OCI-LY7 (cell line): ENCODE measurements at regions not wholly inside any gene's neighbourhood (a gene's known extent, or its start where the extent isn't known, plus 50 kb on each side); places are given as distances from the start of the nearest gene placed in this dataset.

Experiments used
- BruUV-seq: library from RNA; stranded (reverse); fragments of 400-500 nt; replicated peaks from 2 replicates; lab custom pipeline; 2021; lab: Mats Ljungman, UMichigan
- CTCF ChIA-PET: fragments of 300-600 bp; sonication (Branson Sonifier 250); formaldehyde crosslinking; loops from one replicate; lab custom pipeline; 2022; ENCODE audit warnings: antibody characterized with exemption; ENCODE audit not compliant: unreplicated experiment; lab: Charles Lee
- POLR2A ChIA-PET: fragments of 300-600 bp; sonication (Branson Sonifier 250); formaldehyde crosslinking; loops from one replicate; lab custom pipeline; 2022; ENCODE audit warnings: antibody characterized with exemption; lab: Charles Lee
- DNase-seq: peaks from one replicate; pipeline ENCODE4 v3.0.0-alpha.2; 2015; ENCODE audit warnings: low spot score
- H2AFZ ChIP-seq: fragments of 200-600 bp; sonication (generic), shearing (Covaris generic); 2 replicates; pipeline ENCODE4 v1.6.1; 2014; ENCODE audit warnings: mild to moderate bottlenecking, antibody characterized with exemption, low read length, moderate library complexity
- H3K27ac ChIP-seq: fragments of 200-600 bp; sonication (generic); 2 replicates; pipeline ENCODE4 v1.5.1; 2014; ENCODE audit warnings: mixed run types, low read depth, mild to moderate bottlenecking, moderate library complexity, low read length, inconsistent platforms; ENCODE audit not compliant: poor library complexity, severe bottlenecking
- H3K36me3 ChIP-seq: fragments of 200-600 bp; sonication (generic); 2 replicates; pipeline ENCODE4 v1.6.1; 2014; ENCODE audit warnings: mild to moderate bottlenecking, antibody characterized with exemption, low read length, moderate library complexity, mixed read lengths; ENCODE audit not compliant: insufficient read depth
- H3K4me1 ChIP-seq: fragments of 200-600 bp; sonication (generic); 2 replicates; pipeline ENCODE4 v1.5.1; 2014; ENCODE audit warnings: mild to moderate bottlenecking, low read length; ENCODE audit not compliant: insufficient read depth, poor library complexity, severe bottlenecking
- H3K4me2 ChIP-seq: fragments of 200-600 bp; sonication (generic); 2 replicates; pipeline ENCODE4 v1.6.1; 2014; ENCODE audit warnings: mild to moderate bottlenecking, low read length
- H3K4me3 ChIP-seq: fragments of 200-600 bp; sonication (generic); 2 replicates; pipeline ENCODE4 v1.5.1; 2014; ENCODE audit warnings: mild to moderate bottlenecking, low read depth, low read length; ENCODE audit not compliant: poor library complexity, severe bottlenecking
- H3K79me2 ChIP-seq: fragments of 200-600 bp; sonication (generic); 2 replicates; pipeline ENCODE4 v1.6.1; 2016; ENCODE audit warnings: low read depth, mild to moderate bottlenecking, low read length, moderate library complexity, mixed read lengths; ENCODE audit not compliant: insufficient read depth
- H3K9me2 ChIP-seq: fragments of 200-600 bp; sonication (generic); 2 replicates; pipeline ENCODE4 v1.6.1; 2016; ENCODE audit warnings: mild to moderate bottlenecking, low read length, mixed read lengths; ENCODE audit not compliant: insufficient read depth
- H3K9me3 ChIP-seq: fragments of 200-600 bp; sonication (generic); 2 replicates; pipeline ENCODE4 v1.6.1; 2014; ENCODE audit warnings: mild to moderate bottlenecking, mixed run types, low read length, mixed read lengths
- H4K20me1 ChIP-seq: fragments of 200-600 bp; sonication (generic); 2 replicates; pipeline ENCODE4 v1.6.1; 2014; ENCODE audit warnings: mild to moderate bottlenecking, antibody characterized with exemption, low read length, moderate library complexity, mixed read lengths; ENCODE audit not compliant: insufficient read depth
- EZH2phosphoT487 ChIP-seq: fragments of 200-600 bp; sonication (generic); IDR thresholded peaks from 2 replicates; pipeline ENCODE4 v1.6.1; 2018; ENCODE audit warnings: low read depth, borderline replicate concordance, mild to moderate bottlenecking, mixed run types, antibody characterized with exemption, low read length, moderate library complexity, mixed read lengths
- intact Hi-C: fragments of 100-400 bp; cut with micrococcal nuclease; formaldehyde crosslinking; loops from one replicate; pipeline ENCODE4 v1.10.0; 2022; ENCODE audit not compliant: unreplicated experiment
- TF ChIP-seq, protein P1 (sequence below): fragments of 200-600 bp; sonication (generic); conservative IDR thresholded peaks from 2 replicates; pipeline ENCODE4 v1.5.1; 2014; ENCODE audit warnings: mild to moderate bottlenecking, antibody characterized with exemption, low read length, moderate library complexity, mixed read lengths

DNA sequence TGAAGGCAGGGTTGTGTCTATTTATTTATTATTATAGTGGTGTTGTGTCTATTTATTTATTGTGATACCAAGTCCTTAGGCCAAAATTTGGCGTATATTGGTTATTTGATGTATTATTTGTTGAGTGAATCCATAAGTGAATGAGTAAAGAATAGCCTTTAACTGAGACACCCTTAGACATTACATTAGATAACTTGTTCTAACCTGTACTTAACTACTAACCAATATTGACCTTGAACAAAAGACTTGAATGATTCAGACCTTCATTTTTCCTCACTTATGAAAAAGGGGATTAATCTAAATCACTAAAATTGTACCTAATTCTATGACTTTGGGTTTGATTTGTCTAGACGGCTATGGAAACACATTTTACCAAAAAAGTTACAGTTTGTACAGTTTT is 370.5 kb downstream of the JRKL start:
- no peaks in the 10 kb centered on the region for H3K36me3 ChIP-seq
- H2AFZ ChIP-seq, result no peak overlapping the region
- ChIA-PET POLR2A (no interaction called here), CTCF (no interaction called here)
- no peaks in the 10 kb centered on the region for H3K9me3 ChIP-seq
- TF ChIP-seq EZH2phosphoT487, result no peak
- TF ChIP-seq, protein P1, sequence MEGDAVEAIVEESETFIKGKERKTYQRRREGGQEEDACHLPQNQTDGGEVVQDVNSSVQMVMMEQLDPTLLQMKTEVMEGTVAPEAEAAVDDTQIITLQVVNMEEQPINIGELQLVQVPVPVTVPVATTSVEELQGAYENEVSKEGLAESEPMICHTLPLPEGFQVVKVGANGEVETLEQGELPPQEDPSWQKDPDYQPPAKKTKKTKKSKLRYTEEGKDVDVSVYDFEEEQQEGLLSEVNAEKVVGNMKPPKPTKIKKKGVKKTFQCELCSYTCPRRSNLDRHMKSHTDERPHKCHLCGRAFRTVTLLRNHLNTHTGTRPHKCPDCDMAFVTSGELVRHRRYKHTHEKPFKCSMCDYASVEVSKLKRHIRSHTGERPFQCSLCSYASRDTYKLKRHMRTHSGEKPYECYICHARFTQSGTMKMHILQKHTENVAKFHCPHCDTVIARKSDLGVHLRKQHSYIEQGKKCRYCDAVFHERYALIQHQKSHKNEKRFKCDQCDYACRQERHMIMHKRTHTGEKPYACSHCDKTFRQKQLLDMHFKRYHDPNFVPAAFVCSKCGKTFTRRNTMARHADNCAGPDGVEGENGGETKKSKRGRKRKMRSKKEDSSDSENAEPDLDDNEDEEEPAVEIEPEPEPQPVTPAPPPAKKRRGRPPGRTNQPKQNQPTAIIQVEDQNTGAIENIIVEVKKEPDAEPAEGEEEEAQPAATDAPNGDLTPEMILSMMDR, result no peak
- no TSS peak for BruUV-seq
- DNase-seq, result no peak
- H3K4me3 ChIP-seq, result no peak overlapping the region
- no peak overlapping the region for H3K27ac ChIP-seq
- no peak overlapping the region for H3K4me2 ChIP-seq
- intact Hi-C loops, result no loop called here
- H4K20me1 ChIP-seq, result no peaks in the 10 kb centered on the region
- no peaks in the 10 kb centered on the region for H3K4me1 ChIP-seq
- H3K9me2 ChIP-seq, result no peaks in the 10 kb centered on the region
- no peaks in the 10 kb centered on the region for H3K79me2 ChIP-seq

DNA sequence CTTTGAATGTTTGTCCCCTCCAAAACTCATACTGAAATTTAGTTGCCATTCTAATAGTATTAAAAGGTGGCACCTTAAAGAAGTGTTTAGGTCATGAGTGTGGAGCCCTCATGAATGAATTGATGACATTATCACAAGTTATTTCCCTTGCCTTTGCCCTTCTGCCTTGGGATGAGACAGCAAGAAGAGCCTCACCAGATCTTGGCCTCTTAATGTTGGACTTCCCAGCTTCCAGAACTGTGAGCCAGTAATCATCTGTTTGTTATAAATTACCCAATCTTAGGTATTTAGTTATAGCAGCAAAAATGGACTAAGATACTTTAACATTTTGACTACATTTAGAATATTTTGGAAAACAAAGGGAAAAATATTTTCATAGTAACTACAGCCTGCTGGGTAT is 371.0 kb downstream of the JRKL start:
- no peaks in the 10 kb centered on the region for H3K36me3 ChIP-seq
- H3K9me3 ChIP-seq, result no peaks in the 10 kb centered on the region
- H3K27ac ChIP-seq, result no peak overlapping the region
- no peaks in the 10 kb centered on the region for H4K20me1 ChIP-seq
- H2AFZ ChIP-seq, result no peak overlapping the region
- CTCF ChIA-PET, result no interaction called here
- no peak for TF ChIP-seq EZH2phosphoT487
- TF ChIP-seq, protein P1, result no peak
- H3K4me2 ChIP-seq, result no peak overlapping the region
- no TSS peak for BruUV-seq
- no peaks in the 10 kb centered on the region for H3K4me1 ChIP-seq
- H3K79me2 ChIP-seq, result no peaks in the 10 kb centered on the region
- intact Hi-C loops, result no loop called here
- H3K4me3 ChIP-seq, result no peak overlapping the region
- POLR2A ChIA-PET, result no interaction called here
- no peak for DNase-seq
- no peaks in the 10 kb centered on the region for H3K9me2 ChIP-seq

DNA sequence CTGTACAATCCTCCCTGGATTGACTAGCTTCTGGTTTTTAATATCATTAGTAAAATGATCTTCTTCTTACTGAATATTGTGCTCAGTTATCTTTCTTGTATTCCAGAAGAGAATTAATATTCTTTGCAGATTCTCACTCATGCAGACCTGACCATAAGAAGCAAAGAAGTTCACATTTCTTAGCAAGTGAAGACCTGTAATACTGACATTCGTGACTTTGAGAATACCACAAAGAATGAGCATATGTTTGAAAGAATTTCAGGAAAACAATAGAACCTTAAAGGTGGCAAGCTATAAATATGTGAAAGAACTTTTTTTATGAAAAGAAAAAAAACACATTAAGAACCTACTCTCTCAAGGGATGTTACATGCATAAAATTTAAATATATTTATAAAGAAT is 371.6 kb downstream of the JRKL start:
- no TSS peak for BruUV-seq
- CTCF ChIA-PET, result no interaction called here

More for the DNA sequence above, 371.6 kb downstream of the JRKL start:
- no peak overlapping the region for H3K4me2 ChIP-seq
- intact Hi-C loops, result no loop called here
- no peaks in the 10 kb centered on the region for H3K4me1 ChIP-seq
- H3K9me3 ChIP-seq, result no peaks in the 10 kb centered on the region
- no peaks in the 10 kb centered on the region for H3K9me2 ChIP-seq
- no peak overlapping the region for H3K4me3 ChIP-seq
- no peak overlapping the region for H3K27ac ChIP-seq
- TF ChIP-seq, protein P1, result no peak
- no peak for TF ChIP-seq EZH2phosphoT487
- DNase-seq, result no peak
- H3K36me3 ChIP-seq, result no peaks in the 10 kb centered on the region
- no peak overlapping the region for H2AFZ ChIP-seq
- H4K20me1 ChIP-seq, result no peaks in the 10 kb centered on the region
- POLR2A ChIA-PET, result no interaction called here
- no peaks in the 10 kb centered on the region for H3K79me2 ChIP-seq
